ENCODE measurements at regions not wholly inside any gene's neighbourhood (a gene's known extent, or its start where the extent isn't known, plus 50 kb on each side); places are given as distances from the start of the nearest gene placed in this dataset.

GRCh38 chr7:28312948-28313347, 99.4 kb upstream of the CREB5 start:
- intact Hi-C loops (cut with micrococcal nuclease), result no loop called here
- ATAC-seq (no peak), DNase-seq (no peak)
- Histone ChIP-seq H3K36me3 (ENCODE audit: control insufficient read depth, insufficient read depth, low read length) (no peaks in the 10 kb centered on the region), H3K4me3 (ENCODE audit: low read length) (no peak overlapping the region), H3K4me1 (ENCODE audit: control insufficient read depth, insufficient read depth, low read length) (no peaks in the 10 kb centered on the region), H3K27me3 (ENCODE audit: control insufficient read depth, insufficient read depth, low read length) (peaks cover 19% of the 10 kb centered on the region), H3K9me3 (ENCODE audit: control insufficient read depth, insufficient read depth, low read length) (no peaks in the 10 kb centered on the region), H3K27ac (ENCODE audit: low read length) (no peak overlapping the region)
- TF ChIP-seq, protein P1, sequence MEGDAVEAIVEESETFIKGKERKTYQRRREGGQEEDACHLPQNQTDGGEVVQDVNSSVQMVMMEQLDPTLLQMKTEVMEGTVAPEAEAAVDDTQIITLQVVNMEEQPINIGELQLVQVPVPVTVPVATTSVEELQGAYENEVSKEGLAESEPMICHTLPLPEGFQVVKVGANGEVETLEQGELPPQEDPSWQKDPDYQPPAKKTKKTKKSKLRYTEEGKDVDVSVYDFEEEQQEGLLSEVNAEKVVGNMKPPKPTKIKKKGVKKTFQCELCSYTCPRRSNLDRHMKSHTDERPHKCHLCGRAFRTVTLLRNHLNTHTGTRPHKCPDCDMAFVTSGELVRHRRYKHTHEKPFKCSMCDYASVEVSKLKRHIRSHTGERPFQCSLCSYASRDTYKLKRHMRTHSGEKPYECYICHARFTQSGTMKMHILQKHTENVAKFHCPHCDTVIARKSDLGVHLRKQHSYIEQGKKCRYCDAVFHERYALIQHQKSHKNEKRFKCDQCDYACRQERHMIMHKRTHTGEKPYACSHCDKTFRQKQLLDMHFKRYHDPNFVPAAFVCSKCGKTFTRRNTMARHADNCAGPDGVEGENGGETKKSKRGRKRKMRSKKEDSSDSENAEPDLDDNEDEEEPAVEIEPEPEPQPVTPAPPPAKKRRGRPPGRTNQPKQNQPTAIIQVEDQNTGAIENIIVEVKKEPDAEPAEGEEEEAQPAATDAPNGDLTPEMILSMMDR (IDR thresholded peaks at IDR 0.05), result no peak
- no peaks in the 10 kb centered on the region for H3K4me1 Mint-ChIP-seq
- WGBS (ENCODE audit: insufficient coverage), result 73% methylated on average over 6 of the region's 6 CpGs
- H3K9me3 Mint-ChIP-seq, result no peaks in the 10 kb centered on the region
- no peak overlapping the region for H3K4me3 Mint-ChIP-seq
- H3K27ac Mint-ChIP-seq, result no peak overlapping the region
- H3K36me3 Mint-ChIP-seq, result no peaks in the 10 kb centered on the region
- peaks cover 43 to 66% of the 10 kb centered on the region in 2 donors for H3K27me3 Mint-ChIP-seq (ENCODE audit: low read depth in 2 of 2)

DNA sequence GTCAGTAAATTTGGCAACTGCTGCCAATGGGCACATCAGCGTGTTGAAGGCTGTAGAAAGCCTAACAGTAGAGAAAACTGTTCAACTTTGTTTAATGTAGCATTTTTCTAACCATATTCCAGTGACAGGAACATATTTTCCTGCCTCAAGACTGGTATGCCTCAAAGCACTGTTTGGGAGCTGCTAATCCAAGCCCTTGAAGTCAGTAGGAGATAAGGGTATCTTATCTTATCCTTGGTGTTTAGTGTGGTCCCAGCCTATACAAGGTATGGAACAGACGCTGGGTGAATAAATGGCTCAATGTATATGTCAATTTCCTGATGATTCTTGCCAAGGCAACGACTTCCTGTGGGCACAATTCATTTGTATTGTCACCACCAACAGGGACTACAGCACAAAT, 97.5 kb upstream of the CREB5 start:
- Mint-ChIP-seq H3K27ac (no peak overlapping the region), H3K9me3 (no peaks in the 10 kb centered on the region), H3K36me3 (no peaks in the 10 kb centered on the region), H3K27me3 (ENCODE audit: low read depth in 2 of 2) (peaks cover 39 to 66% of the 10 kb centered on the region in 2 donors), H3K4me1 (no peaks in the 10 kb centered on the region), H3K4me3 (no peak overlapping the region)
- H3K27ac ChIP-seq (ENCODE audit: low read length), result no peak overlapping the region
- intact Hi-C loops (cut with micrococcal nuclease), result no loop called here
- no peaks in the 10 kb centered on the region for H3K36me3 ChIP-seq (ENCODE audit: control insufficient read depth, insufficient read depth, low read length)
- DNase-seq, result no peak
- TF ChIP-seq, protein P1 (IDR thresholded peaks at IDR 0.05), result no peak
- H3K4me3 ChIP-seq (ENCODE audit: low read length), result no peak overlapping the region
- ATAC-seq, result no peak
- no peaks in the 10 kb centered on the region for H3K9me3 ChIP-seq (ENCODE audit: control insufficient read depth, insufficient read depth, low read length)
- WGBS (ENCODE audit: insufficient coverage), result 61% methylated on average over 3 of the region's 3 CpGs
- peaks cover 19% of the 10 kb centered on the region for H3K27me3 ChIP-seq (ENCODE audit: control insufficient read depth, insufficient read depth, low read length)
- no peaks in the 10 kb centered on the region for H3K4me1 ChIP-seq (ENCODE audit: control insufficient read depth, insufficient read depth, low read length)

GRCh38 chr7:28315565-28316410, 96.5 kb upstream of the CREB5 start:
- Mint-ChIP-seq H3K36me3 (no peaks in the 10 kb centered on the region), H3K27me3 (ENCODE audit: low read depth in 2 of 2) (peaks cover 33 to 66% of the 10 kb centered on the region in 2 donors), H3K27ac (no peak overlapping the region), H3K4me3 (no peak overlapping the region), H3K4me1 (no peaks in the 10 kb centered on the region), H3K9me3 (no peaks in the 10 kb centered on the region)
- H3K27me3 ChIP-seq (ENCODE audit: control insufficient read depth, insufficient read depth, low read length), result peaks cover 19% of the 10 kb centered on the region
- no peaks in the 10 kb centered on the region for H3K9me3 ChIP-seq (ENCODE audit: control insufficient read depth, insufficient read depth, low read length)
- WGBS (ENCODE audit: insufficient coverage), result 50% methylated on average over 16 of the region's 16 CpGs
- no peak for DNase-seq
- intact Hi-C loops (cut with micrococcal nuclease), result no loop called here
- TF ChIP-seq, protein P1 (IDR thresholded peaks at IDR 0.05), result no peak
- H3K27ac ChIP-seq (ENCODE audit: low read length), result no peak overlapping the region
- no peaks in the 10 kb centered on the region for H3K4me1 ChIP-seq (ENCODE audit: control insufficient read depth, insufficient read depth, low read length)
- ATAC-seq, result no peak
- no peaks in the 10 kb centered on the region for H3K36me3 ChIP-seq (ENCODE audit: control insufficient read depth, insufficient read depth, low read length)
- H3K4me3 ChIP-seq (ENCODE audit: low read length), result no peak overlapping the region

GRCh38 chr7:28316489-28316888, 95.8 kb upstream of the CREB5 start:
- no peak overlapping the region for H3K4me3 ChIP-seq (ENCODE audit: low read length)
- Mint-ChIP-seq H3K4me3 (no peak overlapping the region), H3K27me3 (ENCODE audit: low read depth in 2 of 2) (peaks cover 31 to 61% of the 10 kb centered on the region in 2 donors), H3K4me1 (no peaks in the 10 kb centered on the region), H3K36me3 (no peaks in the 10 kb centered on the region), H3K9me3 (no peaks in the 10 kb centered on the region), H3K27ac (no peak overlapping the region)
- peaks cover 14% of the 10 kb centered on the region for H3K27me3 ChIP-seq (ENCODE audit: control insufficient read depth, insufficient read depth, low read length)
- TF ChIP-seq, protein P1 (IDR thresholded peaks at IDR 0.05), result no peak
- H3K9me3 ChIP-seq (ENCODE audit: control insufficient read depth, insufficient read depth, low read length), result no peaks in the 10 kb centered on the region
- DNase-seq (no peak), ATAC-seq (no peak)
- H3K27ac ChIP-seq (ENCODE audit: low read length), result no peak overlapping the region
- intact Hi-C loops (cut with micrococcal nuclease), result no loop called here
- 81% methylated on average over 3 of the region's 3 CpGs for WGBS (ENCODE audit: insufficient coverage)
- H3K36me3 ChIP-seq (ENCODE audit: control insufficient read depth, insufficient read depth, low read length), result no peaks in the 10 kb centered on the region
- H3K4me1 ChIP-seq (ENCODE audit: control insufficient read depth, insufficient read depth, low read length), result no peaks in the 10 kb centered on the region

Measured in natural killer cell (primary cell).